DND-41 (cell line): ENCODE measurements at regions not wholly inside any gene's neighbourhood (a gene's known extent, or its start where the extent isn't known, plus 50 kb on each side); places are given as distances from the start of the nearest gene placed in this dataset.

Experiments
- ATAC-seq: fragments of 200-7000 bp; cut with Tn5 transposase; 3 replicates; pipeline ENCODE4 v1.9.1; 2021; ENCODE audit warnings: low read depth; ENCODE audit not compliant: insufficient read depth
- DNase-seq: peaks from one replicate; pipeline ENCODE4 v3.0.0-alpha.2; 2020
- H2AFZ ChIP-seq: 2 replicates; pipeline ENCODE4 v1.6.0; 2012; ENCODE audit warnings: low read depth, low read length
- H3K27ac ChIP-seq: 2 replicates; pipeline ENCODE4 v1.5.1; 2012; ENCODE audit warnings: low read length, inconsistent platforms
- H3K27me3 ChIP-seq: fragments of 200-600 bp; sonication (generic); 2 replicates; pipeline ENCODE4 v1.6.0; 2012; ENCODE audit warnings: low read length, mild to moderate bottlenecking, inconsistent platforms; ENCODE audit not compliant: insufficient read depth, poor library complexity
- H3K36me3 ChIP-seq: 2 replicates; pipeline ENCODE4 v1.5.1; 2012; ENCODE audit warnings: low read length, inconsistent platforms; ENCODE audit not compliant: insufficient read depth
- H3K4me1 ChIP-seq: 2 replicates; pipeline ENCODE4 v1.5.1; 2012; ENCODE audit warnings: mild to moderate bottlenecking, low read length; ENCODE audit not compliant: insufficient read depth
- H3K4me2 ChIP-seq: 2 replicates; pipeline ENCODE4 v1.6.0; 2012; ENCODE audit warnings: mild to moderate bottlenecking, moderate library complexity, low read length, inconsistent platforms; ENCODE audit not compliant: insufficient read depth
- H3K4me3 ChIP-seq, 2 experiments: fragments of 200-600 bp in 1 of 2; shearing (Covaris generic) in 1 of 2; 2 replicates each; pipeline ENCODE4 v1.5.1; 2012 to 2016; ENCODE audit warnings: inconsistent platforms in 2 of 2, low read length in 2 of 2, mild to moderate bottlenecking in 2 of 2, low read depth in 1 of 2, moderate library complexity in 1 of 2
- H3K79me2 ChIP-seq: 2 replicates; pipeline ENCODE4 v1.6.0; 2012; ENCODE audit warnings: low read length, inconsistent platforms; ENCODE audit not compliant: insufficient read depth
- H3K9ac ChIP-seq: 2 replicates; pipeline ENCODE4 v1.6.0; 2012; ENCODE audit warnings: low read depth, mild to moderate bottlenecking, inconsistent platforms, low read length, moderate library complexity
- H3K9me3 ChIP-seq: 2 replicates; pipeline ENCODE4 v1.5.1; 2012; ENCODE audit warnings: low read length, moderate library complexity, mild to moderate bottlenecking, inconsistent platforms; ENCODE audit not compliant: insufficient read depth, severe bottlenecking
- H4K20me1 ChIP-seq: 2 replicates; pipeline ENCODE4 v1.6.0; 2012; ENCODE audit warnings: low read length; ENCODE audit not compliant: insufficient read depth
- CTCF ChIP-seq: IDR thresholded peaks from 2 replicates; pipeline ENCODE4 v1.5.1; 2012; ENCODE audit warnings: borderline replicate concordance, low read length, moderate library complexity, mild to moderate bottlenecking; ENCODE audit not compliant: poor library complexity, severe bottlenecking; ENCODE audit errors: extremely low read depth
- EZH2 ChIP-seq: IDR thresholded peaks from 3 replicates; pipeline ENCODE4 v1.6.1; 2012; ENCODE audit warnings: borderline replicate concordance, low read depth, mild to moderate bottlenecking, moderate library complexity, low read length, inconsistent platforms; ENCODE audit not compliant: severe bottlenecking

DNA sequence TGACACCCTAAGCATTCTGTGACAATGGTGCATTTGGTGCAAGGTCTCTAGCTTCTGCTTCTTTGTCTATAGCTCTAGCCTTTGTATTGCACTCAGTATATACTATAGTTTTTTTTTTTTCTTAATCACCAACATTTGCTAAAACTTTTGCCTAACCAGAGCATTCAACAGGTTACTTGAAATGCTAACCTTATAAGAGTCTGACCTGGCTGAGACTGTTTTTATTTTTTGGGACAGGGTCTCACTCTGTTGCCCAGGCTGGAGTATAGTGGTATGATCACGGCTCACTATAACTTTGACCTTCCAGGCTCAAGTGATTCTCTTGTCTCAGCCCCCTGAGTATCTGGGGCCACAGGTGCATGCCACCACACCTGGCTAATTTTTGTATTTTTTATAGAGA, 92.4 kb downstream of the ZNF365 start:
- Histone ChIP-seq H4K20me1 (no peaks in the 10 kb centered on the region), H3K79me2 (no peaks in the 10 kb centered on the region), H3K9me3 (peaks cover 20% of the 10 kb centered on the region), H3K4me1 (no peaks in the 10 kb centered on the region), H3K27me3 (no peaks in the 10 kb centered on the region), H3K36me3 (no peaks in the 10 kb centered on the region), H3K4me3 (no peak overlapping the region), H3K27ac (no peak overlapping the region), H3K4me2 (no peak overlapping the region), H3K9ac (no peak overlapping the region), H2AFZ (no peak overlapping the region)
- DNase-seq (no peak), ATAC-seq (no peak)
- TF ChIP-seq EZH2 (no peak), CTCF (no peak)

DNA sequence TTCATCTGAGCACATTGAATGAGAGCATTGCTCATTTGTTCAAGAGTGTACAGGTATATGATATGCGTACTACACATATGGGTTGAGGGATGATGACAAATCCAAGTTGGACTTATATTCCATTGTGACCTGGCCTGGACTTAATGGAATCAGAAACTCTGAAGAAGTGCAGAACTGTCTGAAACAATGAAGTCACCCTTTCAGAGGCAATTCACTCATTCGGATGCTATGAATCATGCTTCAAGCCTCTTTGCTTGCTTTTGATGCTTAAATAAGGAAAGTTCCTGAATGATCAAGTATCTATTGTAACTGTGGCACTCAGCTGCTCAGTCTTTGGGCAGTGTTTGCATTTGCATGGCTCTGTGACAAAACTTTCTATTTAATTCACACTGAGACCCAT, 93.4 kb downstream of the ZNF365 start:
- H3K9me3 ChIP-seq: peaks cover 20% of the 10 kb centered on the region
- TF ChIP-seq CTCF (no peak), EZH2 (no peak)
- H4K20me1 ChIP-seq: no peaks in the 10 kb centered on the region

GRCh38 chr10:62471711-62472110, 97.5 kb downstream of the ZNF365 start:
- Histone ChIP-seq H3K4me2 (no peak overlapping the region), H4K20me1 (no peaks in the 10 kb centered on the region), H3K79me2 (no peaks in the 10 kb centered on the region), H3K4me3 (no peak overlapping the region), H3K9me3 (no peaks in the 10 kb centered on the region), H3K4me1 (no peaks in the 10 kb centered on the region), H3K27me3 (no peaks in the 10 kb centered on the region), H2AFZ (no peak overlapping the region), H3K9ac (no peak overlapping the region), H3K27ac (no peak overlapping the region), H3K36me3 (no peaks in the 10 kb centered on the region)
- TF ChIP-seq CTCF: no peak
- TF ChIP-seq EZH2: no peak
- ATAC-seq: no peak
- DNase-seq: no peak

More for the DNA sequence above, 93.4 kb downstream of the ZNF365 start:
- Histone ChIP-seq H3K27me3 (no peaks in the 10 kb centered on the region), H3K9ac (no peak overlapping the region), H3K4me3 (no peak overlapping the region), H3K36me3 (no peaks in the 10 kb centered on the region), H2AFZ (no peak overlapping the region), H3K79me2 (no peaks in the 10 kb centered on the region), H3K4me1 (no peaks in the 10 kb centered on the region), H3K27ac (no peak overlapping the region), H3K4me2 (no peak overlapping the region)
- DNase-seq (no peak), ATAC-seq (no peak)

GRCh38 chr10:62473241-62473640, 99.1 kb downstream of the ZNF365 start:
- no peaks in the 10 kb centered on the region for H3K27me3 ChIP-seq
- H3K4me2 ChIP-seq: no peak overlapping the region
- H3K36me3 ChIP-seq: no peaks in the 10 kb centered on the region
- H3K9ac ChIP-seq: no peak overlapping the region
- H3K27ac ChIP-seq: no peak overlapping the region
- DNase-seq: no peak
- no peak for ATAC-seq
- H3K79me2 ChIP-seq: no peaks in the 10 kb centered on the region
- H4K20me1 ChIP-seq: no peaks in the 10 kb centered on the region
- no peak overlapping the region for H3K4me3 ChIP-seq
- no peak overlapping the region for H2AFZ ChIP-seq
- H3K9me3 ChIP-seq: no peaks in the 10 kb centered on the region
- H3K4me1 ChIP-seq: no peaks in the 10 kb centered on the region
- no peak for TF ChIP-seq CTCF
- no peak for TF ChIP-seq EZH2
